NOMO-1 treated with DMSO at 0.1 percent for 48 hours (cell line): ENCODE measurements at regions not wholly inside any gene's neighbourhood (a gene's known extent, or its start where the extent isn't known, plus 50 kb on each side); places are given as distances from the start of the nearest gene placed in this dataset.

ENCODE experiments used
- DNase-seq: peaks from one replicate; lab custom pipeline; 2025; ENCODE audit not compliant: unreplicated experiment; lab: John Stamatoyannopoulos, UW

DNA sequence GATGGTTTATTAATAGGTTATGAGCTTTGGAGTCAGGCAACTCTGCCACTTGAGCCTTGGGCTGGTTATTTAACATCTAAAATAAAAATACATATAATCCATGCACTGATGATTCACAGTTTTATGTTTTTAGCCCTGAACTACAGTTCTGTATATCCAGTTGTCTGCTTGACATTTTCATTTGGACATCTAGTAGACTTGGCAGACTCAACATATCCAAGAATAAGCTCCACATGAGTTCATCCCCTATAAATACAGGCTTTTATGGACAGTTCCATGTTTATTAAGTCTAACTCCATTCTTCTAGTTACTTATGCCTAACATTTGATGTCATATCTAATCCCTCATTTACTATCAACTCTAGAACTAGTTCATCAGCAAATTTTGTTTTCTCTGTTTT, 174.2 kb downstream of the KIF2B start:
- no peak for DNase-seq

GRCh38 chr17:54007855-54008254, 185.1 kb downstream of the KIF2B start:
- no peak for DNase-seq

- no peak for DNase-seq
These were observed 186.8 kb downstream of the KIF2B start for GRCh38 chr17:54009502-54009901.

GRCh38 chr17:54013072-54013471, 190.3 kb downstream of the KIF2B start:
- DNase-seq = no peak

GRCh38 chr17:54015734-54016133, 193.0 kb downstream of the KIF2B start:
- DNase-seq = no peak

DNA sequence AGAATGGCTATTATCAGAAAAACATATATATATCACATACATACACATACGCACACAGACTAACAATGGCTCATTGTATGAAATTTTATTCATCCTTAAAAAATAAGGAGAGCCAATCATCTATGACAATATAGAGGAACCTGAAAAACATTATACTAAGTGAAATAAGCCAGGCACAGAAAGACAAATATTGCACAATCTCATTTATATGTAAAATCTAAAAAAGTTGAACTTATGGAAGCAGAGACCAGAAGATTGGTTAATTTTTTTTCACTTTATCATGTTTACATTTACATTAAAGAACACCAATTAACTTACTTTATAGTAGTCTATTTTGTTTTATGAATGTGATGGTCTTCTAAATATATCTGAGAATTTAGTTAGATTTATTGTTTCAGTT, 198.7 kb downstream of the KIF2B start:
- DNase-seq = no peak

DNA sequence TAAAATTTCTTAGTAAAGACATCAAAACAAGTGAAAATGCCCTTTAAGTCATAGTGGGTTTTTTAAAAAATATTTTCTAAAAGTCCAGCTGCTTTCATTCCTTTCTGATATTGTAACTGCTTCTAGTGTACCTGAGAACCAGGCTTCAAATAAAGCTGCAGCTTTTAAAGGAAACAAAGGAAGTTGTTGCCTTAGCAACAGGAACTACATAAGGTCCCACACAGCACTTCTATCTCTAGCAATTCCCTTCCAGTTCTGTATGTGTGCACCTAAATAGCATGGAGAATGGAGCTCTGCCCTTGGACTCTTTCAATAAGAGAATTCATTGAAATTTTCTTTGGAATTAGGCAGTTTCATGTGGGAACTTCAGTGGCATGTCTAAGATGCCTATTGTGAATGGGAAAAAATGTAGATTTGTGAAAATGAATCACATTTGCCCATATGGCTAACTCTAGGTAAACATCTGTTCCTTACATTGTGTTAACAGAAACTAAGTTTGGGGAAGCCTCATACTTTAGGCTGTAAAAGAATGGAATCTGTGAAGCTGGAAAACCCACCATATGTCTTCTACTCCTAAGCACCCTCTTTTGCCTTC, 206.4 kb downstream of the KIF2B start:
- DNase-seq = no peak

GRCh38 chr17:54029986-54030385, 207.3 kb downstream of the KIF2B start:
- DNase-seq = no peak

GRCh38 chr17:54046570-54046969, 223.8 kb downstream of the KIF2B start:
- no peak for DNase-seq

- DNase-seq = no peak
These were observed 240.9 kb downstream of the KIF2B start for GRCh38 chr17:54063639-54064038.

DNA sequence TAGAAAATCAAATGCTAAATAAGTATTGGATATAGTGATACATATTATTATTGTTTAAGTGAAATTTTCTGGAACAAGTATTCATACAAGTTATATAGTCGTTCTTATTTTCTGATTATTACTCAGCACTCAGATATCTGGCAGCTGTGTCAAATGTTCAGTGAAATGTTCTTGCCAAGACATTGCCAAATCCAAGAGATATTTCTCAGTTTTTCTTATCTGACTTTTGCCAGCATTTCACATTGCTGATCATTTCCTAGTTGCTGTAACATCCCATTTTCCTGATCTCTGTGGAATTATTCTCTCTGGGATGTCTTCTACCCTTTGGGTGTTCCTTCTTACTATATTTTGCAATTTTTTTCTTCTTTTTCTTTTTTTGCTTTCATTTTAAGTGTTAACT, 262.3 kb downstream of the KIF2B start:
- DNase-seq = no peak

GRCh38 chr17:54085934-54086333, 263.2 kb downstream of the KIF2B start:
- no peak for DNase-seq

GRCh38 chr17:54096216-54096615, 273.5 kb downstream of the KIF2B start:
- no peak for DNase-seq

DNA sequence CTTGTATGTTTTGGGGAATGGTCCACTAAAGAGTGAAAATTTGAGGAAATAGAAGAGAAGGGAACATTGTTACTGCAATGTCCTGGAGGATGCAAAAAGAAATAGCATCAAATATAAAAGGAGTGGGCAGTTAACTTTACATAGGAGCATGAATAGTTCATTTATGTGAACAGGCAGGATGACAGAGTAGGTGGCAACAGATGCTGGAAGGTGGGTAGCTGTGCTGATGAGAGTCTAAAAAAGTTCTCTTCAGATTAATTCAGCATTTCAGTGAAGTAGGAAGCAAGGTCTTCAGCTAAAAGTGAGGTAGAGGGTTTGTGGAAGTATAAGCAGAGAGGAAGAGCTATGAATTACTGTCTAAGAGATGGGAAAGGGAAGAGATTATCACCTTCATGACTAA, 276.5 kb downstream of the KIF2B start:
- DNase-seq = no peak

- no peak for DNase-seq
These were observed 279.5 kb downstream of the KIF2B start for GRCh38 chr17:54102246-54102645.

DNA sequence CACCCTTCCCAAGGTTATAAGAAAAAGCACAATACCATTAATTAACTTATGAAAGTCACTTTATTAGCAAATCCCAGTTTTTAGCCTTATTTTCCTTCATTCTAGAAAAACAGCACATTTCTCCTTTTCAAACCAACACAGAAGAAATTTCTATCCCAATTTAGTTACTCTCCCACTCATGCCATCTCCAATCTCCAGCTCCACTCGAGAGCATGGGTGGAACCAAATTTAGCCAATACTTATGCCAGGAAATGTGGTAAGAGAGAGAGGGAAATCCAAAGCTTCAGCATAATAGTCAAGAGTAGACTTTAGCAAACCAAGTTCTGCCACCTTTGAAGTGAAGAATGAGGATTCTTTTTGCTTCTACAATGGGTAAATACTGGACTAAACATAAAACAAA, 288.8 kb downstream of the KIF2B start:
- DNase-seq = no peak

DNA sequence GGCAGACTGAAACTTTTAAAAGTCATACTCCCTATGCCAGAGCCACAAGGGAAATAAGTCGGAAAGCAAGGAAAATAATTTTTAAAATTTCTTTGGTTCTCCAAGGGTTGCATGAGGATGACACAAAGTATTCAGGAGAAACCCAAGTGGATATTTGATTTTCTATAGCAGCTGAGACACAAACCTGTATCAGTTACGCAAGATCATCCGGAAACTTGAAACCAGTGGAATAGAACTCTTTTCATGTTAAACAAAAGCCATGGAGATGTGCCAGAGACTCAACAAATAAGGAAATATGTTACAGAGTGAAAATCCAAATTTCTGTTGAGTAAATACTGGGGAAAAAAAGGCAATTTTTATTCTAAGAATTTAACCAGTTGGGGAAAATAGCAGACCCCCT, 294.7 kb downstream of the KIF2B start:
- DNase-seq = no peak

DNA sequence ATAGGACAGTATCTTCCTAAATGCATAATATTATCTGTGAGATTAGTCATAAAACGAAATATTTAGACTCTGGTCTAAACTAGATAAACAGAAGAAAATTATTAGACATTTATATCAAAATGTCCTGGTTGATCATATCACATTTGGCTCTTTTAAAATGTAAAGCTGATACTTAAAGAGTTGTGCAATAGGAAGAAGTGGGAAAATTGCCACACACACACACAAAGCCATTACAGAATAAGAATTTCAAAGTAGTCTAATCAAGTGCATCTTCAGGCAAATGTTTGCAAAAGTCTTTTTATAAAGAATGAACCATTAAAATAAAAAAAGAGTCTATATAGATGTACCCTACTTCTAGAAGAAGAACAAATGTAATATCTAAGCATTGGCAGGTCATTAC, 301.7 kb downstream of the KIF2B start:
- DNase-seq = no peak

DNA sequence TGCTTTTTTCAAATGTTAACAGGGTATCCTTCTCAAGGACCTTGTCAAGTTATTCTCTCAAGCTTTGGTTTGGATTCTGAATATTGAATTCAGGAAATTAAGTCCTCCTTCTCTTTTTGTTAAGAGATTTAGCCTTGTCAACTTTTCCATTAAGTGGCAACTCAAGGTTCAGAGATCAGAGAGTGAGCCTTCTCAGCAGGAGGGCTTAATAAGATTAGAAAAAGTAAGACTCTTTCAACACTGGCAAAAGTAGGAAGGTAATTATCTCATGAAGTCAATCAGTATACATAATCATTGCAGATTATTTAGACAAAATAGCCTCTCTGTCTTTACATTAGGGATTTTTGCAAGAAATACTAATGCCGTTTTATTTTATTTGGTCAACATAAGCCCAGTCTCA, 330.7 kb downstream of the KIF2B start:
- no peak for DNase-seq

DNA sequence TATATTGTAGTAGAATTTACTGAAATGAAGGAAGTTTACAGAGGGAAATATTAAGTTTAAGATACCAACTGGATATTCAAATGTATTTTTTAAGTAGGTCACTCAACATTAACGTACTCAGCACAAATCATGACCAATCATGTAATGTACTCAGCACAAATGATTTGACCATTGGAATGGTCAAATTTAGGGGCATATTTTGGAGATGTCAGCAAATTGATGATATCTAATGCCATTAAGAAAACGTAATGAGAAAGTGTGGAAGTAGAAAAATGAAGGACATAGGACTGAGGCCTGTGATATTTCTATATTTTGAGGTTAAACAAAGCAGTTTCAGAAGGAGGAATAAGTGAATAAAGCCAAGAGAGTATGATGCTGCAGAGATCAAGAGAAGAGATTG, 334.8 kb downstream of the KIF2B start:
- DNase-seq = no peak

DNA sequence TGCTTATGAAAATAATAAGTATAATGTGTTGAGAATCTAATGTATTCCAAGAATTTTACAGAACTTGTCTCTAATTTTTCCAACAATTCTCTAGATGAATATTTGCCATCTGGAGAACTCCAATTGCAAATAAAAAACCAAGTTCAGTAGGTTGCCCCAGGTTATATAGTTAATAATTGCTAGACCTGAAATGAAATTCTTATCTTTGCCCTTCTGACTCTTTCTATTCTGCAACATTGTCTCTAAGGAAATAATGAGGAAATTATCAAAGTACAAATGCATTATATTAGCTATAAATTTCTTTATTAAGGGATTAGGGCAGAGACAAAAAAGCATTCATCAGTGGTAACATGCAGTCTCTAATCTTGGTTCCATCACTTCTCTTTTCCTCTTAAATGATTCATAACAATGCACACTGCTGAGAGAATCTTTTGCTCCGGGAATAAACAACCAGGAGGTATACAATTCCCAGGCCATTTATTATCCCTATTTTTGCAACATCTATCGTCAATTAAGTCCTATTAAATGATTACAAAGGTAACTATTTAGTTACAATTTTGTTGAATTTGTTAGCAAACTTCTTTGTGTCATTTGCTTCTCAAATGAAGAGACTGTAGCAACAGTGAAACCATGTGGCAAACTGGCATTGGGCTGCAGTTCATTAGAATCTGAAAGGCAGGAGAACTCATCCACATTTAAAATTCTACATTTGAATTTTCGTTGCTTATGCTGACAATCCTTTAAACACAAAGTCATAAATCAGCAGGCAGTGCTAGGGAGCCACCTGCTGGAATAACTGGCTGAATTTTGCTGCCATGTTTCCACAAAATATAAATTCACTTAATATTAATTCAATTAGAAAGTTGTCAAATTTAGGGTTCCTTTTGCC, 349.6 kb downstream of the KIF2B start:
- no peak for DNase-seq

- no peak for DNase-seq
These were observed 350.2 kb downstream of the KIF2B start for GRCh38 chr17:54172985-54173316.
